ENCODE measurements at regions not wholly inside any gene's neighbourhood (a gene's known extent, or its start where the extent isn't known, plus 50 kb on each side); places are given as distances from the start of the nearest gene placed in this dataset.

DNA sequence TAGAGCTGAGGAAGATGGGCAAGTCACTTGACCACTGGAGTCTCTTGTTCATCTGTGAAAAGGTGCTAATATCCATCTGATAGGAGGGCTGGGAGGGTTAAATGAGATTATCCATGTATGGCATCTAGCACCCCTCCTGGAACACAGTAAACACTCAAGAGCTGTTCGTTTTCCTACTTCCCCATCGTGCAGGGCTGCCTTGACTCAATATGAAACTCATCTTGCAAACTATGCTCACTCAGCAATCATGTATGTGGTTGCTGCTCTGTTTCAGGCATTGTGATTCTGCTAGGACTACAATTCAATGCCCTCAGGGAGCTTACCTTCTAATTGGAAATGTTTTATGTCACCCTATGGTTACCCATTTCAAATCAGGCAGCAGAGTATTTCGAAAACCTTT, 395.6 kb downstream of the BCAT1 start:
- Histone ChIP-seq H4K12ac (ENCODE audit: low read depth, low read length) (no peak overlapping the region), H2BK120ac (ENCODE audit: insufficient read depth, low read length, poor library complexity) (no peak overlapping the region), H3K27ac (ENCODE audit: low read depth, low read length) (no peak overlapping the region), H3K18ac (ENCODE audit: low read length) (no peak overlapping the region), H3K79me2 (ENCODE audit: control insufficient read depth, insufficient read depth, low read length, poor library complexity) (no peaks in the 10 kb centered on the region), H2AFZ (ENCODE audit: insufficient read depth, low read length, poor library complexity) (no peak overlapping the region), H2BK5ac (ENCODE audit: low read depth, low read length, poor library complexity) (no peak overlapping the region), H3K9me3 (ENCODE audit: insufficient read depth, low read depth, low read length) (no peaks in the 10 kb centered on the region), H4K8ac (ENCODE audit: low read depth, low read length) (no peak overlapping the region), H3K79me1 (ENCODE audit: low read length) (no peaks in the 10 kb centered on the region), H3K4me3 (ENCODE audit: low read depth, low read length) (no peak overlapping the region), H3K14ac (ENCODE audit: low read length) (no peak overlapping the region), H3K4me1 (ENCODE audit: control insufficient read depth in 1 of 2, insufficient read depth in 2 of 2, low read length in 2 of 2) (no peaks in the 10 kb centered on the region), H3K23ac (ENCODE audit: low read length) (no peak overlapping the region), H3K4me2 (ENCODE audit: low read length) (no peak overlapping the region), H3K9ac (ENCODE audit: low read length) (no peak overlapping the region), H3K36me3 (ENCODE audit: control insufficient read depth in 1 of 2, insufficient read depth in 2 of 2, low read length in 2 of 2) (no peaks in the 10 kb centered on the region), H4K91ac (ENCODE audit: low read depth, low read length) (no peak overlapping the region), H3K4ac (ENCODE audit: low read depth, low read length) (no peak overlapping the region), H2BK12ac (ENCODE audit: low read length) (no peak overlapping the region), H3K27me3 (ENCODE audit: insufficient read depth, low read length) (no peaks in the 10 kb centered on the region), H2AK5ac (ENCODE audit: low read length) (no peak overlapping the region)
- WGBS (ENCODE audit: extremely low coverage, insufficient coverage, insufficient read length) = no CpG with 5 or more reads among the region's 3 CpGs
- DNase-seq = no peak

DNA sequence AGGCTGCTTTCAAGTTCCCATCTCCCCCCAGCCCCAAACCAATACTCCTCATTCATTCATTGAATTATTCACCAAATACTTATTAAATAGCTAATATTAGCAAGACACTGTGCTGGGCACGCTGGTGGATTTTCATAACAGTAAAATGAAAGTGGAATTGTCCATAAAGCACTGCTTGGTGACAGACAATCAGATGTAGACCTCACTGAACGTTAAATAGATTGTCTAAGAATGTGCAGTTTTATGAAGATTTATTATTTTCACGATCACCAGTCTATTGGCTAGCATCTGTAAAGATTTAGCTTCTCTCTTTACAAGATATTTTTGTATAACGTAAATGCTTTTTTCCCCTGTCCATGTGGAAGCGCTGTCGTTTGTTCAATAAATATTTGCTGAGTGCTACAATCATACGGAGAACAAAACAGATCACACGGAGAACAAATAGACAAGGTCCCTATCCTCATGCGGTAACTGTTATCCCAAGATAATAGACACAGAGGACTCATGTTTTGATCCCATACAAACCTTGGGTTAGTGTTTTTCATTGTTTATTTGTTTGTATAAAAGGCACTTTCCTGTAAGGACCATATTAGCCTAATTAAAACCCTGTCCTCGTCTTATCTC, 397.6 kb downstream of the BCAT1 start:
- no peak overlapping the region for H2BK5ac ChIP-seq (ENCODE audit: low read depth, low read length, poor library complexity)
- H2AFZ ChIP-seq (ENCODE audit: insufficient read depth, low read length, poor library complexity) = no peak overlapping the region
- no peak overlapping the region for H2BK120ac ChIP-seq (ENCODE audit: insufficient read depth, low read length, poor library complexity)
- H2BK12ac ChIP-seq (ENCODE audit: low read length) = no peak overlapping the region
- H2AK5ac ChIP-seq (ENCODE audit: low read length) = no peak overlapping the region
- H3K9ac ChIP-seq (ENCODE audit: low read length) = no peak overlapping the region
- no peak overlapping the region for H3K4me2 ChIP-seq (ENCODE audit: low read length)
- H4K8ac ChIP-seq (ENCODE audit: low read depth, low read length) = no peak overlapping the region
- H3K79me2 ChIP-seq (ENCODE audit: control insufficient read depth, insufficient read depth, low read length, poor library complexity) = no peaks in the 10 kb centered on the region
- no peak overlapping the region for H4K91ac ChIP-seq (ENCODE audit: low read depth, low read length)
- H3K4ac ChIP-seq (ENCODE audit: low read depth, low read length) = no peak overlapping the region
- H4K12ac ChIP-seq (ENCODE audit: low read depth, low read length) = no peak overlapping the region
- H3K27me3 ChIP-seq (ENCODE audit: insufficient read depth, low read length) = no peaks in the 10 kb centered on the region
- no peak overlapping the region for H3K4me3 ChIP-seq (ENCODE audit: low read depth, low read length)
- no peak for DNase-seq
- no peaks in the 10 kb centered on the region for H3K79me1 ChIP-seq (ENCODE audit: low read length)
- H3K18ac ChIP-seq (ENCODE audit: low read length) = no peak overlapping the region
- H3K23ac ChIP-seq (ENCODE audit: low read length) = no peak overlapping the region
- no peaks in the 10 kb centered on the region for H3K9me3 ChIP-seq (ENCODE audit: insufficient read depth, low read depth, low read length)
- WGBS (ENCODE audit: extremely low coverage, insufficient coverage, insufficient read length) = no CpG with 5 or more reads among the region's 10 CpGs
- no peaks in the 10 kb centered on the region for H3K36me3 ChIP-seq (ENCODE audit: control insufficient read depth in 1 of 2, insufficient read depth in 2 of 2, low read length in 2 of 2)
- no peak overlapping the region for H3K27ac ChIP-seq (ENCODE audit: low read depth, low read length)
- H3K14ac ChIP-seq (ENCODE audit: low read length) = no peak overlapping the region
- no peaks in the 10 kb centered on the region for H3K4me1 ChIP-seq (ENCODE audit: control insufficient read depth in 1 of 2, insufficient read depth in 2 of 2, low read length in 2 of 2)

DNA sequence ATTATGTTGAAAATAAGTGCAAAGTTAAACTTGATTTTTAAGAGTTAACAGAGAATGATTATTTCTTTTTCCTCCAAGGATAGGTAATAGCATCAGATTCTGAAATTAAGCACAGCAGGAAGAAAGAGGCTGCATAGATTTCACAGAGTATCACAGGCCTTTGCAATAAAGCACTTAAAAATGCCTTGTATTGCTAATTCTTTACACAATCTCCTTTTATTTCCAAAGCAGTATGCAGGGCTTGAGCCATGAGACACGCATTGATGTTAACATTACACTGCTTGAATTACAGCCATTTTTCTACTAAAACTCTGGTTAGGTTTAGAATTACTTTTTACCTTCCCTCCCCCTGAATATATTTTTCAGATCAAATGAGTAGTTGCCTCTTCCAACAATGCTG, 398.3 kb downstream of the BCAT1 start:
- H3K23ac ChIP-seq (ENCODE audit: low read length) = no peak overlapping the region
- no CpG with 5 or more reads among the region's 1 CpG for WGBS (ENCODE audit: extremely low coverage, insufficient coverage, insufficient read length)
- H3K4ac ChIP-seq (ENCODE audit: low read depth, low read length) = no peak overlapping the region
- no peak overlapping the region for H4K8ac ChIP-seq (ENCODE audit: low read depth, low read length)
- no peak overlapping the region for H2BK12ac ChIP-seq (ENCODE audit: low read length)
- no peak overlapping the region for H4K91ac ChIP-seq (ENCODE audit: low read depth, low read length)
- H2AK5ac ChIP-seq (ENCODE audit: low read length) = no peak overlapping the region
- no peak overlapping the region for H3K9ac ChIP-seq (ENCODE audit: low read length)
- no peak overlapping the region for H3K14ac ChIP-seq (ENCODE audit: low read length)
- H3K9me3 ChIP-seq (ENCODE audit: insufficient read depth, low read depth, low read length) = no peaks in the 10 kb centered on the region
- no peaks in the 10 kb centered on the region for H3K36me3 ChIP-seq (ENCODE audit: control insufficient read depth in 1 of 2, insufficient read depth in 2 of 2, low read length in 2 of 2)
- H3K4me2 ChIP-seq (ENCODE audit: low read length) = no peak overlapping the region
- no peaks in the 10 kb centered on the region for H3K79me2 ChIP-seq (ENCODE audit: control insufficient read depth, insufficient read depth, low read length, poor library complexity)
- no peak overlapping the region for H2BK5ac ChIP-seq (ENCODE audit: low read depth, low read length, poor library complexity)
- no peaks in the 10 kb centered on the region for H3K4me1 ChIP-seq (ENCODE audit: control insufficient read depth in 1 of 2, insufficient read depth in 2 of 2, low read length in 2 of 2)
- DNase-seq = no peak
- no peak overlapping the region for H2BK120ac ChIP-seq (ENCODE audit: insufficient read depth, low read length, poor library complexity)
- H3K27me3 ChIP-seq (ENCODE audit: insufficient read depth, low read length) = no peaks in the 10 kb centered on the region
- H3K79me1 ChIP-seq (ENCODE audit: low read length) = no peaks in the 10 kb centered on the region
- H4K12ac ChIP-seq (ENCODE audit: low read depth, low read length) = no peak overlapping the region
- H2AFZ ChIP-seq (ENCODE audit: insufficient read depth, low read length, poor library complexity) = no peak overlapping the region
- H3K4me3 ChIP-seq (ENCODE audit: low read depth, low read length) = no peak overlapping the region
- no peak overlapping the region for H3K18ac ChIP-seq (ENCODE audit: low read length)
- H3K27ac ChIP-seq (ENCODE audit: low read depth, low read length) = no peak overlapping the region

DNA sequence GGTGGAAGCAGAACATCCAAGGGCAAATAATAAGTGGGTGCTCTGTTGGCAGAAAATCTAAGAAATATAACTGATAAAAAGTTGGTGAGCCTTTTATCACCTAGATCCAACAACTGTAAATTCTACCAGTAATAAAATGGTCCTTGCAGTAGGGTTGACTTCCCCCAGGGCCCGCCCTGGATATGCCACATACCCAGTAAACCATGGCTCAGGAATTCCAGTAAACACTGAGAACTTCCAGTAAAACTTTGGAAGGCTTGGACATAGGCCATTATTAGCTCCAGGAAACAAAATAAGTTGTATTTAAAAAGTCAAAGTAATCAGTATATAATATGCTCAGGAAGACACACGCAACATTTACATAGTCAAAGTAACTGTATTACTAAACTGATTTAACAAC, 402.2 kb downstream of the BCAT1 start:
- no peaks in the 10 kb centered on the region for H3K36me3 ChIP-seq (ENCODE audit: control insufficient read depth in 1 of 2, insufficient read depth in 2 of 2, low read length in 2 of 2)
- WGBS (ENCODE audit: extremely low coverage, insufficient coverage, insufficient read length) = no CpG with 5 or more reads among the region's 2 CpGs
- H3K9ac ChIP-seq (ENCODE audit: low read length) = no peak overlapping the region
- no peak overlapping the region for H2BK12ac ChIP-seq (ENCODE audit: low read length)
- H3K4me1 ChIP-seq (ENCODE audit: control insufficient read depth in 1 of 2, insufficient read depth in 2 of 2, low read length in 2 of 2) = no peaks in the 10 kb centered on the region
- no peak overlapping the region for H3K4me3 ChIP-seq (ENCODE audit: low read depth, low read length)
- no peak overlapping the region for H3K14ac ChIP-seq (ENCODE audit: low read length)
- H3K18ac ChIP-seq (ENCODE audit: low read length) = no peak overlapping the region
- no peaks in the 10 kb centered on the region for H3K79me1 ChIP-seq (ENCODE audit: low read length)
- H4K12ac ChIP-seq (ENCODE audit: low read depth, low read length) = no peak overlapping the region
- H2BK5ac ChIP-seq (ENCODE audit: low read depth, low read length, poor library complexity) = no peak overlapping the region
- H3K27ac ChIP-seq (ENCODE audit: low read depth, low read length) = no peak overlapping the region
- H2AFZ ChIP-seq (ENCODE audit: insufficient read depth, low read length, poor library complexity) = no peak overlapping the region
- no peak for DNase-seq
- H4K8ac ChIP-seq (ENCODE audit: low read depth, low read length) = no peak overlapping the region
- H3K79me2 ChIP-seq (ENCODE audit: control insufficient read depth, insufficient read depth, low read length, poor library complexity) = no peaks in the 10 kb centered on the region
- H3K27me3 ChIP-seq (ENCODE audit: insufficient read depth, low read length) = no peaks in the 10 kb centered on the region
- H2BK120ac ChIP-seq (ENCODE audit: insufficient read depth, low read length, poor library complexity) = no peak overlapping the region
- no peak overlapping the region for H2AK5ac ChIP-seq (ENCODE audit: low read length)
- no peak overlapping the region for H3K23ac ChIP-seq (ENCODE audit: low read length)
- H4K91ac ChIP-seq (ENCODE audit: low read depth, low read length) = no peak overlapping the region
- no peak overlapping the region for H3K4me2 ChIP-seq (ENCODE audit: low read length)
- no peak overlapping the region for H3K4ac ChIP-seq (ENCODE audit: low read depth, low read length)
- H3K9me3 ChIP-seq (ENCODE audit: insufficient read depth, low read depth, low read length) = no peaks in the 10 kb centered on the region

Measured in trophoblast cell (in vitro differentiated cells and primary cell).